IMR-90 (cell line): ENCODE measurements at regions not wholly inside any gene's neighbourhood (a gene's known extent, or its start where the extent isn't known, plus 50 kb on each side); places are given as distances from the start of the nearest gene placed in this dataset.

ENCODE experiments used
- ATAC-seq: fragments of 200-7000 bp; cut with Tn5 transposase; 2 replicates; pipeline ENCODE4 v1.9.1; 2020; ENCODE audit warnings: low read depth, mild to moderate bottlenecking, moderate library complexity
- BruUV-seq: library from RNA; stranded (reverse); fragments of 400-500 nt; replicated peaks from 2 replicates; lab custom pipeline; 2021; lab: Mats Ljungman, UMichigan
- CTCF ChIA-PET: fragments of 300-600 bp; formaldehyde crosslinking; extraction: SDS; loops from one replicate; lab custom pipeline; 2021; ENCODE audit warnings: antibody characterized with exemption; lab: Yijun Ruan, JAX
- POLR2A ChIA-PET: fragments of 300-600 bp; sonication (Branson Sonifier 250); formaldehyde crosslinking; loops from one replicate; lab custom pipeline; 2022; ENCODE audit warnings: antibody characterized with exemption; ENCODE audit not compliant: unreplicated experiment; lab: Charles Lee
- DNase-seq: peaks from one replicate; pipeline ENCODE4 v3.0.0; 2013
- H2AFZ ChIP-seq: replicated peaks from 2 replicates; pipeline ENCODE3; 2013; ENCODE audit warnings: low read length, mild to moderate bottlenecking; ENCODE audit not compliant: poor library complexity
- H2AK5ac ChIP-seq: 2 replicates; pipeline ENCODE4 v1.6.1; 2013; ENCODE audit warnings: low read depth, low read length, inconsistent platforms
- H2AK9ac ChIP-seq: replicated peaks from 2 replicates; pipeline ENCODE3; 2013; ENCODE audit warnings: mild to moderate bottlenecking, low read depth, low read length, moderate library complexity; ENCODE audit not compliant: poor library complexity
- H2BK120ac ChIP-seq: 2 replicates; pipeline ENCODE4 v1.6.1; 2013; ENCODE audit warnings: low read depth, low read length, inconsistent platforms
- H2BK15ac ChIP-seq: 3 replicates; pipeline ENCODE4 v1.6.1; 2013; ENCODE audit warnings: low read depth, low read length, inconsistent platforms
- H2BK20ac ChIP-seq: 2 replicates; pipeline ENCODE4 v1.6.1; 2013; ENCODE audit warnings: low read depth, mild to moderate bottlenecking, inconsistent platforms, low read length, moderate library complexity
- H2BK5ac ChIP-seq: 2 replicates; pipeline ENCODE4 v1.6.1; 2013; ENCODE audit warnings: mild to moderate bottlenecking, low read depth, low read length, inconsistent platforms; ENCODE audit not compliant: poor library complexity, severe bottlenecking
- H3K14ac ChIP-seq: replicated peaks from 2 replicates; pipeline ENCODE4 v1.6.1; 2013; ENCODE audit warnings: low read depth, low read length, inconsistent platforms
- H3K18ac ChIP-seq: 2 replicates; pipeline ENCODE4 v1.6.1; 2013; ENCODE audit warnings: low read depth, low read length, control low read depth
- H3K23ac ChIP-seq: 2 replicates; pipeline ENCODE4 v1.6.1; 2013; ENCODE audit warnings: low read depth, low read length, inconsistent platforms
- H3K27ac ChIP-seq: 2 replicates; pipeline ENCODE4 v1.5.1; 2013; ENCODE audit warnings: mild to moderate bottlenecking, control low read depth, low read length; ENCODE audit not compliant: insufficient read depth
- H3K27me3 ChIP-seq: 2 replicates; pipeline ENCODE4 v1.6.1; 2013; ENCODE audit warnings: low read length; ENCODE audit not compliant: control insufficient read depth, insufficient read depth
- H3K36me3 ChIP-seq: 2 replicates; pipeline ENCODE4 v1.6.1; 2013; ENCODE audit warnings: low read length, mixed read lengths; ENCODE audit not compliant: control insufficient read depth, insufficient read depth
- H3K4ac ChIP-seq: 2 replicates; pipeline ENCODE4 v1.6.1; 2013; ENCODE audit warnings: low read depth, low read length, inconsistent platforms
- H3K4me1 ChIP-seq: 2 replicates; pipeline ENCODE4 v1.6.1; 2013; ENCODE audit warnings: low read length, mixed read lengths; ENCODE audit not compliant: control insufficient read depth, insufficient read depth
- H3K4me2 ChIP-seq: 2 replicates; pipeline ENCODE4 v1.6.1; 2013; ENCODE audit warnings: low read depth, mild to moderate bottlenecking, control low read depth, low read length, moderate library complexity
- H3K4me3 ChIP-seq: 2 replicates; pipeline ENCODE4 v1.5.1; 2013; ENCODE audit warnings: low read depth, mild to moderate bottlenecking, control low read depth, low read length, moderate library complexity; ENCODE audit not compliant: insufficient read depth
- H3K56ac ChIP-seq: 2 replicates; pipeline ENCODE4 v1.6.1; 2013; ENCODE audit warnings: low read length, inconsistent platforms; ENCODE audit not compliant: insufficient read depth; ENCODE audit errors: extremely low read depth
- H3K79me1 ChIP-seq, 2 experiments: 2 replicates each; pipeline ENCODE4 v1.6.1; 2013; ENCODE audit warnings: low read length in 2 of 2, inconsistent platforms in 1 of 2, low read depth in 1 of 2
- H3K9ac ChIP-seq: 2 replicates; pipeline ENCODE4 v1.6.1; 2013; ENCODE audit warnings: low read depth, low read length, control low read depth
- H3K9me1 ChIP-seq: 2 replicates; pipeline ENCODE4 v1.6.1; 2013; ENCODE audit warnings: low read length, inconsistent platforms; ENCODE audit not compliant: insufficient read depth
- H3K9me3 ChIP-seq: 2 replicates; pipeline ENCODE4 v1.6.1; 2013; ENCODE audit warnings: low read length; ENCODE audit not compliant: control insufficient read depth, insufficient read depth
- H4K20me1 ChIP-seq: 2 replicates; pipeline ENCODE4 v1.6.1; 2013; ENCODE audit warnings: low read length, inconsistent platforms; ENCODE audit not compliant: insufficient read depth
- H4K5ac ChIP-seq: 2 replicates; pipeline ENCODE4 v1.6.1; 2013; ENCODE audit warnings: mild to moderate bottlenecking, low read depth, low read length, control low read depth
- H4K8ac ChIP-seq, 2 experiments: 2 replicates each; pipeline ENCODE4 v1.6.1; 2013; ENCODE audit warnings: low read depth in 2 of 2, low read length in 2 of 2, control low read depth in 1 of 2, inconsistent platforms in 1 of 2
- H4K91ac ChIP-seq: 2 replicates; pipeline ENCODE4 v1.6.1; 2013; ENCODE audit warnings: low read depth, low read length, inconsistent platforms; ENCODE audit not compliant: insufficient read depth
- BHLHE40 ChIP-seq: fragments of 150-350 bp; IDR thresholded peaks from 2 replicates; pipeline ENCODE4 v1.6.1; 2016; ENCODE audit warnings: mild to moderate bottlenecking, low read depth, low read length
- CEBPB ChIP-seq: IDR thresholded peaks from 2 replicates; pipeline ENCODE4 v1.6.1; 2012; ENCODE audit warnings: low read depth, low read length, improper control_type of control experiment
- CHD1 ChIP-seq: IDR thresholded peaks from 2 replicates; pipeline ENCODE4 v1.6.1; 2012; ENCODE audit warnings: low read depth, low read length, improper control_type of control experiment
- ELK1 ChIP-seq: fragments of 150-350 bp; IDR thresholded peaks from 2 replicates; pipeline ENCODE4 v1.6.1; 2016; ENCODE audit warnings: low read depth, mild to moderate bottlenecking, low read length, moderate library complexity, borderline replicate concordance
- FOS ChIP-seq: fragments of 150-350 bp; IDR thresholded peaks from 2 replicates; pipeline ENCODE4 v1.6.1; 2016; ENCODE audit warnings: low read depth, low read length
- MAFK ChIP-seq: IDR thresholded peaks from 2 replicates; pipeline ENCODE4 v1.6.1; 2012; ENCODE audit warnings: low read depth, low read length, improper control_type of control experiment
- MAZ ChIP-seq: IDR thresholded peaks from 2 replicates; pipeline ENCODE4 v1.6.1; 2012; ENCODE audit warnings: low read depth, mild to moderate bottlenecking, low read length, improper control_type of control experiment, moderate library complexity, borderline replicate concordance
- MXI1 ChIP-seq: IDR thresholded peaks from 2 replicates; pipeline ENCODE4 v1.6.1; 2012; ENCODE audit warnings: low read depth, mild to moderate bottlenecking, low read length, moderate library complexity, borderline replicate concordance
- NFE2L2 ChIP-seq: fragments of 150-350 bp; IDR thresholded peaks from 2 replicates; pipeline ENCODE4 v1.6.1; 2016; ENCODE audit warnings: low read depth, mild to moderate bottlenecking, low read length
- POLR2A ChIP-seq: IDR thresholded peaks from 2 replicates; pipeline ENCODE4 v1.6.1; 2012; ENCODE audit warnings: mild to moderate bottlenecking, low read depth, low read length
- RAD21 ChIP-seq: IDR thresholded peaks from 2 replicates; pipeline ENCODE4 v1.6.1; 2012; ENCODE audit warnings: low read length, improper control_type of control experiment
- RCOR1 ChIP-seq: IDR thresholded peaks from 2 replicates; pipeline ENCODE4 v1.6.1; 2012; ENCODE audit warnings: mild to moderate bottlenecking, low read length, improper control_type of control experiment; ENCODE audit not compliant: insufficient replicate concordance
- RFX5 ChIP-seq: IDR thresholded peaks from 2 replicates; pipeline ENCODE4 v1.8.0; 2012; ENCODE audit warnings: low read depth, mild to moderate bottlenecking, low read length, moderate library complexity
- SMC3 ChIP-seq: fragments of 150-350 bp; IDR thresholded peaks from 2 replicates; pipeline ENCODE4 v1.6.1; 2016; ENCODE audit warnings: low read depth, mild to moderate bottlenecking, antibody characterized with exemption, low read length, moderate library complexity
- USF2 ChIP-seq: fragments of 150-350 bp; IDR thresholded peaks from 2 replicates; pipeline ENCODE4 v1.6.1; 2017; ENCODE audit warnings: mild to moderate bottlenecking, antibody characterized with exemption, low read length, low read depth
- WGBS, 2 experiments: methylation state at CpG; one replicate each; pipeline versions ENCODE4 v1.1.5 to v1.1.7; 2013; ENCODE audit warnings: missing lambda C conversion rate in 2 of 2; ENCODE audit not compliant: insufficient read length in 1 of 2; ENCODE audit errors: extremely low coverage in 2 of 2; 5-methylcytosine and 5-hydroxymethylcytosine counted together
- dilution Hi-C: fragments of 300-500 bp; cut with HindIII; formaldehyde crosslinking; loops from one replicate; pipeline ENCODE4 v1.14.3; 2018; ENCODE audit warnings: low sequenced_read_pairs; ENCODE audit not compliant: unreplicated experiment
- in situ Hi-C: fragments of 300-500 bp; cut with MboI; formaldehyde crosslinking; loops from 3 replicates; pipeline ENCODE4 v1.14.3; 2019; ENCODE audit warnings: low sequenced_read_pairs, inconsistent platforms, mixed read lengths
- intact Hi-C: fragments of 100-400 bp; cut with micrococcal nuclease; formaldehyde crosslinking; loops from 2 replicates; pipeline ENCODE4 v1.10.0; 2022
- TF ChIP-seq, protein P1 (sequence below): conservative IDR thresholded peaks from 2 replicates; pipeline ENCODE4 v1.5.1; 2012; ENCODE audit warnings: mild to moderate bottlenecking, low read depth, low read length, improper control_type of control experiment

DNA sequence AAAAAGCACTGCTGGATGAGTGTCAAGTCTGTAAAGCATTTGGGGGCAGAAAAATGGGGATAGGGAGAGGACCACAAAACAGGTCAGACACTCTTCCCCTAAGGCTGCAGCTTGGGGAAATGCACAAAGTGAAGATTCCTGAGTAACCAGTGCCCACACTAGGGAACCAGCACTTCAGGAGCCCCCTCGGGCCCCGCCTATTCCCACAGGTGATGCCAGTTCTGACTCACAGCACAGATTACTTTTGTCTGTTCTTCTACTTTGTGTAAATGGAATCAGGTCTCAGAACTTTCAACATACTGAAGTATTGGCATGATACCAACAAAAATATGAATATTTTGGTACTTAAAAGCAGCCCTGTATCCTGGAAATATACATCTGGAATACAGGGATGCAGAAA is 112.5 kb downstream of the ADRA2C start:
- no CpG with 5 or more reads among the region's 2 CpGs for WGBS, 2 experiments
- DNase-seq (no peak), ATAC-seq (no peak)
- Histone ChIP-seq H3K9me1 (no peaks in the 10 kb centered on the region), H3K79me1 (no peaks in the 10 kb centered on the region), H4K5ac (no peak overlapping the region), H3K4me1 (no peaks in the 10 kb centered on the region; the same call in 1 of the 2 replicates), H2AK9ac (no peak overlapping the region), H3K4me3 (no peak overlapping the region), H4K8ac (no peak overlapping the region), H2BK15ac (no peak overlapping the region), H3K36me3 (no peaks in the 10 kb centered on the region), H2BK120ac (no peak overlapping the region), H3K4me2 (no peak overlapping the region), H3K9ac (no peak overlapping the region), H3K14ac (no peak overlapping the region), H4K91ac (no peak overlapping the region), H2AFZ (no peak overlapping the region), H2BK5ac (no peak overlapping the region), H3K27me3 (peaks cover 63% of the 10 kb centered on the region), H3K18ac (no peak overlapping the region), H3K27ac (no peak overlapping the region), H3K56ac (no peak overlapping the region), H2BK20ac (no peak overlapping the region), H4K20me1 (no peaks in the 10 kb centered on the region), H3K4ac (no peak overlapping the region), H3K9me3 (peaks cover 2% of the 10 kb centered on the region), H3K23ac (no peak overlapping the region), H2AK5ac (no peak overlapping the region)
- dilution Hi-C loops (no loop called here), in situ Hi-C loops (no loop called here), intact Hi-C loops (no loop called here)
- POLR2A ChIA-PET: no interaction called here
- no TSS peak for BruUV-seq
- CTCF ChIA-PET: no interaction called here
- TF ChIP-seq POLR2A (no peak), MAZ (no peak), MAFK (no peak), MXI1 (no peak), ELK1 (no peak), BHLHE40 (no peak), RFX5 (no peak), CHD1 (no peak), CEBPB (no peak), SMC3 (no peak), USF2 (no peak), RCOR1 (no peak), NFE2L2 (no peak), RAD21 (no peak), FOS (no peak)
- TF ChIP-seq, protein P1, sequence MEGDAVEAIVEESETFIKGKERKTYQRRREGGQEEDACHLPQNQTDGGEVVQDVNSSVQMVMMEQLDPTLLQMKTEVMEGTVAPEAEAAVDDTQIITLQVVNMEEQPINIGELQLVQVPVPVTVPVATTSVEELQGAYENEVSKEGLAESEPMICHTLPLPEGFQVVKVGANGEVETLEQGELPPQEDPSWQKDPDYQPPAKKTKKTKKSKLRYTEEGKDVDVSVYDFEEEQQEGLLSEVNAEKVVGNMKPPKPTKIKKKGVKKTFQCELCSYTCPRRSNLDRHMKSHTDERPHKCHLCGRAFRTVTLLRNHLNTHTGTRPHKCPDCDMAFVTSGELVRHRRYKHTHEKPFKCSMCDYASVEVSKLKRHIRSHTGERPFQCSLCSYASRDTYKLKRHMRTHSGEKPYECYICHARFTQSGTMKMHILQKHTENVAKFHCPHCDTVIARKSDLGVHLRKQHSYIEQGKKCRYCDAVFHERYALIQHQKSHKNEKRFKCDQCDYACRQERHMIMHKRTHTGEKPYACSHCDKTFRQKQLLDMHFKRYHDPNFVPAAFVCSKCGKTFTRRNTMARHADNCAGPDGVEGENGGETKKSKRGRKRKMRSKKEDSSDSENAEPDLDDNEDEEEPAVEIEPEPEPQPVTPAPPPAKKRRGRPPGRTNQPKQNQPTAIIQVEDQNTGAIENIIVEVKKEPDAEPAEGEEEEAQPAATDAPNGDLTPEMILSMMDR: no peak
